HG02981 (cell line): ENCODE measurements at regions not wholly inside any gene's neighbourhood (a gene's known extent, or its start where the extent isn't known, plus 50 kb on each side); places are given as distances from the start of the nearest gene placed in this dataset.
"Not testable (repeated sequence)": the region's sequence is repeated elsewhere in the genome, so short reads cannot be mapped to it uniquely, and the experiment has no call there.

Source experiments
- ATAC-seq: cut with Tn5 transposase; IDR thresholded peaks from one replicate; pipeline ENCODE4 v1.9.1; 2021; ENCODE audit warnings: mild to moderate bottlenecking, moderate library complexity; ENCODE audit not compliant: unreplicated experiment

DNA sequence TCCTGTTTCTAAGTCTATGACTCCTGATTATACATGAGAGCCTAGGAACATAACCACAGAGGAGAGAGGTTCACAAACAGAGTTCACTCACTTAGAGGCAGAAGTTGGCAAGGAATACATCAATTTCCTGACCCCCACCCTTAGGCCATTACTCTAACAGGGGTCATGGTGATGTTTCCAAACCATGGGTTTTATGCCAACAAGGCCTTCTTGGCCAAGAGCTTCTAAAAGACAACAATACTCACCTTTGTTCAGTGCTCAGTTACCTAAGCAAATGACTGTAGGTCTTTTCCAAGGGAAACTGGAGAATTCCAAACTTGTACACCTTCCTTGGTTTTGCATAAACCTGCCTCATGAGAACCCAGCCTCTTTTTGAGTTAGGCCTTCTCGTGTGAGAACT, 52.6 kb downstream of the ERICH4 start:
- ATAC-seq, result no peak

DNA sequence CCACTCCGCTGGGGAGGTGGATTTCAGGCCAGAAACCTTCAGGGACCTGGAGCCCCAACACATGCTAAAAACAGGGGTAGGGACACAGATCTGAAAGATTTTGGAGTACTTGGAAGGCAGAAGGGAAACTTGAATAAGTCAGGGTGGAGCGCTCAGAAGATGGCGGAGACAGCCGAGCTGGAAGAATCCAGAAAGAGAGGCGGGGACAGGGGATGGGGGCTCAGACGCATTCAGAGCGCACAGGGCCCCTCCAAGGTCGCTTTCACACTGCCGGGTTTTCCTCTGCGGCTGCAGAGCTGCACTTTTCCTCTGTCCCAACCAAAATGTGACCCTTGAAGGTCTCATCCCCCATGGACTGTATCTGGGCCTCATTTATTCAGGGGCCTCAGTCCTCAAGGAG, 56.9 kb downstream of the ERICH4 start:
- ATAC-seq, result no peak

DNA sequence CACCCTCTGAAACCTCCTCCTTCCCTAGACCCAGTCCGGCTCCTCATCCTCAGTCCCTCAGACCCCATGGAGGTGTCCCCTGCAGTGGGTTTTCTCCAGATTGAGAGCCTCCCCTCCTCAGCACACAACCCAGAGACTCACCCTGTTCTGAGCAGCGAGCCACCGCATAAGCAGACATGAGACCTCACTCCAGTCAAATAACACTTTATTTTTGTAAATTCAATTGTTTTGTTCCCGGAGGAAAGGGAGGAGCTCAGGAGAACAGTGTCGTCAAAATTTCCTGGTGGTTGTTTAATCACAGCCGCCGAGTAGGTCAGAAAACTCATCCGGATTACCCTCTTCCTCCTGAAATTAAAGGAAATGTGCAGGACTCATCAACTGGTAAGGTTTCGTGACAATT, 57.5 kb downstream of the ERICH4 start:
- ATAC-seq, result no peak

DNA sequence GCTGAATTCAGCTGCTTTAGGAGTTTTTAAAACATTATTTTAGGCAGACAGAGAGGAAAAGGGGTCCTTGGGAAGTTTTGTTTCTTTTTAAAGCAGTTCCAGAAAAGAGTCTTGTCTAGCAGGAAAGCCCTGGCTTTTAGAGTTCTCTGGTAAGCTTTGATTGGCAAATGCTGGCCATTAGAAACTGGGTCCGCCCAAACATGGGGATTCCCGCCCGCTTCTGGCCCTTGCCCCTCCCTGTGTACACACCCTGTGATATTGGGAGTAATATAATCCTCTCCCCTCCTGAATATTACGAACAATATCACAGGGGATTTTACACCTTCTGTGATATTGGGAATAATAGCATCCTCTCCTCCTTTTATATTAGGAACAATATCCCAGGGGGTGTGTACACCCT, 58.9 kb downstream of the ERICH4 start:
- ATAC-seq, result no peak

DNA sequence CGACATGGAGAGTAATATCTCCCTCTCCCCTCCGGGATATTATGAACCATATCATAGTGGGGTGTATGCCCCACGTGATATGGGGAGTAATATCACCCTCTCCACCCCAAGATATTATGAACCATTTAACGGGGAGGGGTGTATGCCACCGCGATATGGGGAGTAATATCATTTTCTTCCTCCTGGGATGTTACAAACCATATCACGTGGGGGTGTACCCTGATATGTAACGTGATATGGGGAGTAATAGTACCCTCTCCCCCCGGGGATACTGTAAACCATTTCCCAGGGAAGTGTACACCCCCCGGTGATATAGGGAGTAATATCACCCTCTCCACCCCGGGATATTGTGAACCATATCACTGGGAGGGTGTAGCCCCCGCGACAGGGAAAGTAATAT, 62.1 kb downstream of the ERICH4 start:
- no peak for ATAC-seq

DNA sequence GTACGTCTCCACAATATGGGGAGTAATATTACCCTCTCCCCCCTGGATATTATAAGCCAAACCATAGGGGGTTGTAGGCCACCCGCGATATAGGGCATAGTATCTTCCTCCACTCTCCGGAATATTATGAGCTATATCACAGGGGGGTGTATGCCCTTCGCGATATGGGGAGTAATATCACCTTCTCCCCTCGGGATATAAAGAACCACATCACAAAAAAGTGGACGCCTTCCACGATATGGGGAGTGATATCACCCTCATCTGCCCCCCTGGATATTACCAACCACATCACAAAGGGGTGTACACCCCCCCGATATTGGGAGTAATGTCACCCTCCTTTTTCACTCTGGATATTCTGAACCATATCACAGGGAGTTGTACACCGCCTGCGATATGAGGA, 65.5 kb upstream of the CEACAM21 start:
- no peak for ATAC-seq

DNA sequence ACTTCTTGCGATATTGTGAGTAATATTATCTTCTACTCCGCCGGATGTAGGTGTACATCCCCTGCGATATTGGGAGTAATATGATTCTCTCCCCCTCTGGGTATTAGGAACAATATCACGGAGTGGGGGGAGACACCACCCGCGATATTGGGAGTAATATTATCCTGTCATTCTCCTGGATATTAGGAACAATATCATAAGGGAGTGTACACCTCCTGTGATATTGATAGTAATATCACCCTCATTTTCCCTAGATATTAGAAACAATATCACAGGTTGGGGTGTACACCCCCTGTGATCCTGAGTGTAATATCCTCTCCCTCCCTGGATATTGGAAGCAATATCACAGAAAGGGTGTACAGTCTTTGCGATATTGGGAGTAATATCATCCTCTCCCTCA, 64.3 kb upstream of the CEACAM21 start:
- ATAC-seq, result no peak

DNA sequence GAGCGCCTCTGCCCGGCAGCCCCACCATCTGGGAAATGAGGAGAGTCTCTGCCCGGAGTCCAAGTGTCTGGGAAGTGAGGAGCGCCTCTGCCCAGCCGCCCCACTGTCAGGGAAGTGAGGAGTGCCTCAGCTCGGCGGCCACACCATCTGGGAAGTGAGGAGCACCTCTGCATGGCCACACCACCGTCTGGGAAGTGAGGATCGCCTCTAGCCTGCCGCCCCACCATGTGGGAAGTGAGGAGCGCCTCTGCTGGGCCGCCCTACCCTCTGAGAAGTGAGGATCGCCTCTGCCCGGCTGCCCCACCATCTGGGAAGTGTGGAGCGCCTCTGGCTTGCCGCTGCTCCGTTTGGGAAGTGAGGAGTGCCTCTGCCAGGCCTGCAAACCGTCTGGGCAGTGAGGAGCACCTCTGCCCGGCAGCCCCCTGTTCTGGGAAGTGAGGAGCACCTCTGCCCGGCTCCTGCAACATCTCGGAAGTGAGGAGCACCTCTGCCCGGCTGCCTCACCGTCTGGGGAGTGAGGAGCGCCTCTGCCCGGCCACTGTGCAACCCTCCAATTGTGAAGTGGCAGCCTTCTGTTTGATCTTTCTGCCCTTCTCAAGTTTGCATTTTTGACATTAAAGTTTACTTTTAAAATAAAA, 60.8 kb upstream of the CEACAM21 start:
- no peak for ATAC-seq

DNA sequence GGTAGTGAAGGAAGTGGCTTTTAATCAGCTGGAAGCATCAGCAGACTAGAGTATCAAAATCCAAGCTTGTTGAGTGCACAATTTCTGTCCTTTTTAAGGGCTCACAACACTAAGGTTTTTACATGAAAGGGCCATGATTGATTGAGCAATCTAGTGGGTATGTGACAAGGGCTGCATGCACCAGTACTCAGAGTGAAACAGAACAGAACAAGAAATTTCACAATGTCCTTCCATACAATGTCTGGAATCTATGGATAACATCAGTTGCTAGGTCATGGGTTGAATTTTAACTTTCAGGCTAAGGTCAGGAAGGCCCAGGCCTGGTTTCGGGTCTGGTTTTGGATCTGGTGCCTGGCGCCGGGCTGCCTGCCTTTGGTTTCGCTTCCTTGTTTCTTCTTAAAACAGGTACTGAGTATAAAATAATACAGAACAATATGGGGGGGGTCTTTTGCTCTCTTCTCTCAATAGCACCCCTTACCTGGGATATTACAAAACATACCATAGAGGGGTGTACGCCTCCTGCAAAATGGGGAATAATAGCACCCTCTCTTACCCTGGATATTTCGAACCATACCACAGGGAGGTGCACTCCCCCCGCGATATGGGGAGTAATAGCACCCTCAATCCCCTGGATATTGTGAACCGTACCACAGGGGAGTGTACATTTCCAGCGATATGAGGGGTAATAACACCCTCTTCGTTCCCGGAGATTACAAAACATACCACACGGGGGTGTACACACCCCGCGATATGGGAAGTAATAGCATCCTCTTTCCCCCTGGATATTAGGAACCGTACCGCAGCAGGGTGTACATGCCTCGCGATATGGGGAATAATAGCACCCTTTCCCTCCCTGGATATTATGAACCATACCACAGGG, 59.4 kb upstream of the CEACAM21 start:
- ATAC-seq, result not testable (repeated sequence)

DNA sequence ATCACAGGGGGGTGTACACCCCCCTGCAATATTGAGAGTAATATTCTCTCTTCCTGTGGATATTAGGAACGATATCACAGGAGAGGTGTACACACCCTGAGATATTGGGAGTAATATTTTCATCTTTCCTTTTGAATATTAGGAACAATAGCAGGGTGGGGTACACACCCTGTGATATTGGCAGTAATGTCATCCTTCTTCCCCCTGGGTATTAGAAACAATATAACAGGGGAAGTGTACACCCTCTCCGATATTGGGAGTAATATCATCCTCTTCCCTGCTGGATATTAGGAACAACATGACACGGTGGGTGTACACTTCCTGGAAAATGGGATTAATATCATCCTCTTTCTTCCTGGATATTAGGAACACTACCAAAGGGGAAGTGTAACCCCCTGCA, 57.8 kb upstream of the CEACAM21 start:
- no peak for ATAC-seq

DNA sequence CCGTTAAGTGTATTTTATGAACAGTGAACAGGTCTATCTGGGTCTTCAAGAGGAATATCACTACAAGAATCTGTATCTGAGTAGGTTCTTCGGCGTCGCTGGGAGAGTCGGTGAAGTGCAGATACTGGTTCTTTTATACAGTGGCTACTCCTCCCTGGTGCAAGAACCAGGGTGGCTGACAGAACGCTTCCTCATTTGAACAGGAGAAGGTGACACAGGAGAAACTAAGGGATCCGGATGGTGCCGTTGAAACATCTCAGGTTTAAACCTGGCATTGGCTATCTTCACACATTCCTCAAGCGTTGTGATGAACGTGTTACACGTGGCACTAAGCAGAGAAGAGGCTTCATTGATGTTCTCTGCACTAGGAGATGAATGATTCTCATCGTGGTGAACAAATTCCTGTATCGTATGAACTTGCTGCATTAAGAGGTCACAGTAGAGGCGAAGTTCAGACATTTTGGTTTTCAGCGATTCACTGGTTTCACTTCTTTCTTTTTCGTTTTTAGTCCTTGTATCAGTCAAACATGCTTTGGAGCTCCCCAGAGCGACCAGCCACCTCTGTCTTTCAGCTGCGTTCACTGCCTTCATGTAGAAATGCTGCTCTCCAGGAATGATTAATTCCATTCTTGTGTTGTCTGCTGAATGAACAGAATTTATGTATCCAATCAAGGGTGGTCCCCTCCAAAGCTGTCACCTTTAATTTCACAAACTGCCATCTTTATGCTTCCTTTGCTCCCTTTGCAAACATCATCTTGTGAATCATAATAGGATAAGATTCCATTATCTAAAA, 54.6 kb upstream of the CEACAM21 start:
- ATAC-seq, result peak; percentile 42

DNA sequence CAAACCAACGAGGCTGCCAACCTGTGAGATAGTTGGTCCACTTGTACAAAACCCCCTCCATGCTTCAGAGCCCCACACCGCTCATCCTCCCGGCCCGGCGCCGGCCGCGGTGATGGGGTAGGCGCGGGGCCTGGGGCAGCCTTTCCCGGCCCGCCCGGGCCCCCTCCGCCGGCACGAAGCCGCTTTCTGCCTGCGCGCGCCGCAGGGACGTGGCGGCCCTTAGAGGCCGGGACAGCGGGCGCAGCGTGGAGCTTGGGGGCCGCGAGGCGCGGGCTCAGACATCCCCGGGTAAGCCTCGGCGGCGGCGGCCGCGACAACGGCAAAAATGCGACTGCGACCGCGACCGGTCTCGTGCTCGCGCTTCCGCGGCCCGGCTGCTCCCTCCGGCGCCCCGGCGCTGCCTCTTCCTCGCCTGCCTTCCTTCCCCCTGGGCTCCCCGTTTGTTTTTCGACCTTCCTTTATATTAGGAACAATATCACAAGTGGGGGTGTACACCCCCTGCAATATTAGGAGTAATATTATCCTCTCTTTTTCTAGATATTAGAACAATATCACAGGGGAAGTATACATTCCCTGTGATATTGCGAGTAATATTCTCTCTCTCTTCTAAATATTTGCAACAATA, 53.9 kb upstream of the CEACAM21 start:
- ATAC-seq, result no peak

DNA sequence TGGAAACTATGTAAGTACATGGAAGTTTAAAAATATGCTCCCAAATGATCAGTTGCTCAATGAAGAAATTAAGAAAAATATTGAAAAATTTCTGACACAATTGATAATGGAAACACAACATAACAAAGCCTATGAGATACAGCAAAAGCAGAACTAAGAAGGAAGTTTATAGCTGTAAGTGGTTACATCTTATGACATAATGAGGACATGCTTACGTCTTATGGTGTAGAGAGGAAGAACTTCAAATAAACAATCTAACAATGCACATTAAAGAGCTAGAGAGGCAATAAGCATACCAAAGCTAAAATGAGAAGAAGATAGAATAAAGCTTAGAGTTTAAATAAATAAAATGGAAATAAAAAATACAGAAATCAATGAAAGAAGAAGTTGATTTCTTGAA, 50.0 kb upstream of the CEACAM21 start:
- ATAC-seq, result no peak
